HG03159 (cell line): ENCODE measurements at regions not wholly inside any gene's neighbourhood (a gene's known extent, or its start where the extent isn't known, plus 50 kb on each side); places are given as distances from the start of the nearest gene placed in this dataset.
A peak's percentile ranks its signal among the peaks of the same experiment; 100 is the strongest.
"Not testable (repeated sequence)": the region's sequence is repeated elsewhere in the genome, so short reads cannot be mapped to it uniquely, and the experiment has no call there.

Experiments used
- ATAC-seq: cut with Tn5 transposase; IDR thresholded peaks from one replicate; pipeline ENCODE4 v1.9.1; 2021; ENCODE audit warnings: mild to moderate bottlenecking, moderate library complexity; ENCODE audit not compliant: unreplicated experiment

DNA sequence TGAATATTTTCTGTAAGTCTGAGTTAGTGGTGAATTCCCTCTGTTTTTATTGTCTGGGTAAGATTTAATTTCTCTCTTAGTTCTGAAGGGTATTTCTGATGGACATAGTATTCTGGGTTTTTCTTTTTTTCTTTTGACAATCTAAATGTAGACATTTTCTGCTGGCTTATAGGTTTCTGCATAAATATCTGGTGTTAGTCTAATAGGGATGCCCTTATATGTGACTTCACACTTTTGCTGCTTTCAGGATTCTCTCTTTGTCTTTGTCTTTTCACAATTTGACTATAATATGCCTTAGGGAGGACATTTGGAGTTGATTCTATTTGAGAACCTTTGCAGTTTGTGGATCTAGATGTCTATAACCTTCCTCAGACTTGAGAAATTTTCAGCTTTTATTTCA lies 667.2 kb downstream of the EPHA7 start:
- no peak for ATAC-seq

DNA sequence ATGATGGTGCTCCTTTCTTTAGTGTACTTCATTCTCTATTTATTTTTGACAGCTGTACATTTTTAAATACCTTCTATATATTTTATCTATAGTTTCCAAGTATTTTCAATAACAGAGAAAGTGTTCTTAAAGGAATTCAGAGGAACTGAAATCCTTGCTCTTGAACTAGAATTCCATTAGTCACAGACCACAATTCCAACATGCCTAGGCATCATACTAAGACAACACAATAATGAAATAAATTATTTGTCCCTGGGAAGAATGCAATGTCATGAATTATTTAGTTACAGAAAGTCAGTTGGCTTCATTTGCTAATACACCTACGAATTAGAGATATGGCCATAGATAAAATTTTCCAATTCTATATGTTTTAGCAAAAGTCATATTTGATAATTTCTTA lies 671.2 kb downstream of the EPHA7 start:
- no peak for ATAC-seq

DNA sequence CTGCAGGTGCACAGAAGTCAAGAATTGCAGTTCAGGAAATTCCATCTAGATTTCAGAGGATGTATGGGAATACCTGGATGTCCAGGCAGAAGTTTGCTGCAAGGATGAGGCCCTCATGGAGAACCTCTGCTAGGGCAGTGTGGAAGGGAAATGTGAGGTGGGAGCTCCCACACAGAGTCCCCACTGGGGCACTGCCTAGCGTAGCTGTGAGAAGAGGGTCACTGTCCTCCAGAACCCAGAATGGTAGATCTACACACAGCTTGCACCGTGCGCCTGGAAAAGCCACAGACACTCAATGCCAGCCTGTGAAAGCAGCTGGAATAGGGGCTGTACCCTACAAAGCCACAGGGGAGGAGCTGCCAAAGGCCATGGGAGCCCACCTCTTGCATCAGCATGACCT lies 681.4 kb downstream of the EPHA7 start:
- no peak for ATAC-seq

DNA sequence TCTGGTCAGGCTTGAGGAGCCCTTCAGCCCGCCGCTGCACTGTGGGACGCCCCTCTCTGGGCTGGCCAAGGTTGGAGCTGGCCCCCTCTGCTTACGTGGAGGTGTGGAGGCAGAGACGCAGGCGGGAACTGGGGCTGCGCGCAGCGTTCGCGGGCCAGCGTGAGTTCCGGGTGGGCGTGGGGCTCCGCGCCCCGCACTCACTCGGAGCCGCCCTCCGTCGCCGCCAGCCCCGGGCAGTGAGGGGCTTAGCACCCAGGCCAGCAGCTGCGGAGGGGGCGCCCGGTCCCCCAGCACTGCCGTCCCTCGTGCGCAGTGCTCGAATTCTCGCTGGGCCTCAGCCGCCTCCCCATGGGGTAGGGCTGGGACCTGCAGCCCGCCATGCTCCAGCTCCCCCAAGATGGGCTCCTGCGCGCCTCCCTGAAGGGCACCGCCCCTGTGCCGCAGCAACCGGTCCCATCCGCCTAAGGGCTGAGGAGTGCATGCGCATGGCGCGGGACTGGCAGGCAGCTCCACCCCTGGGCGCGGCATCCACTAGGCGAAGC lies 695.9 kb downstream of the EPHA7 start:
- no peak for ATAC-seq

DNA sequence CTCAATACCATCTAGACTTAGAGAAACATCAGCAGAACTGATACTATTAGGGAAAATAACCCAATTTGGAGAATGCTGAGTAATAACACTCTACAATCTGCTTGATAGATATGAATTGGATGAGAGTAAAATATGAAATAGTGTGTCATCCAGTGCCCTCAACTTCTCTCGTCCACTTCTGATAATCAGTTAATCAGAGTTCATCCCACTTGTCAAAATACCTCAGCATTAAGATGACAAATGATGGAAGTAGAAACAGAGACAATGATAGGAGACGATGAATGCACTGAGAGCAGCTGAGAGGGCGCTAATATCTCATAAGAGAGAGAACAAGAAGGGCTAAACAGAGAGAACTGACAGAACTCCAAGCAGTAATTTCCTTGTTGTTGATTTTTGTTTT lies 699.6 kb downstream of the EPHA7 start:
- no peak for ATAC-seq

DNA sequence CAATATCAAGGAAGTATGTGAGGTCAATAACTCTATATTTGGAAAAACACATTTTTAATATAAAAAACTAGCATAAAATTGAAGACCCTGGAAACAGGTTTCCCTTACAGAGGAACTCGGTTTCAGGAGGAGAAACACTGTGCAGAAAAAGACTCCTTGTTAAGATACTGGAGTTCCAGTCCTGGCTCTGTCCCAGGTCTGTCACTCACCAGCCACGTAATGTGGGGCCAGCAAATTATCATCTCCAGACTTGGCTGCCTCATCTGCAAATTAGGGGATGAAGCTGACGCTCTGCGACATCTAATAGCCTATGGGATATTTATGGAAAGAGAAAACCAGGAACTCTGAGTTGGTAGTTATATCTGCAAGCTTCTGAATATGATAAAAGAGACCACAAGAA lies 702.7 kb downstream of the EPHA7 start:
- ATAC-seq, result no peak

DNA sequence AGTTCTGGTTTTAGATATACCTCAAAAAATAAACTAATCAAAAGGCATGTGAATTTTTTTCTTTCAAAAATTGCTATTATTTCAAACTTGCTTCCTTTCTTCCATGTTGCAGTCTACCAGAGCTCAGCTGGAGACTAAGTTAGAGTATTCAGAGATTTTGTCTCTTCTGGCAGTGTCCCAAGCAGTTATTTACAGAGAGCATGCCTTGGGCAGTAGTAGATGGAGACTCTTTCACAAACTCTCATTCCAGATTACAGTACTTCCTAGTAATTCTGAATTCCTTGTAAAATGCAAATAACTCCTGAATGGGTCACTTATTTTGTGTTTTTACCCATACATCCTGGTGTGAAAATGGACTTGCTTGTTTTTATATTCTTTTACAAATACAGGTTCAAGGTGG lies 703.4 kb downstream of the EPHA7 start:
- ATAC-seq, result no peak

DNA sequence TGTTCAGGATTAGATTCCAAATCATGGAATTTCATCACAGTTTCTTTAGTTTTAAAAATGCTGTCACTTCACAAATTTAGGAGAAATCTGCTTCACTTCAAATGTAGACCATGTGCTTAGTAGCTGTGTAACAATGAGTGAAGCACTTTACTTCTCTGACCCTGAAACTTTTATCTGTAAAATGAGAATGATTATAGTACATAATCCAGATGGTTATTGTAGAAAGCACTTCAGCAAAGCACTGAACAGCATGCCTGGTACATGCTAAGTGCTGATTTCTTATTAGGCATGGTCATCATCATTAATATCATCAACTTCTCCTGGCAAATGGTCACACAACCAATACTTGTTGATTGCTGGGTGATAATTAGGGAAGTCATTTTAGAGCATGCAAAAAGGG lies 705.0 kb downstream of the EPHA7 start:
- ATAC-seq, result no peak

DNA sequence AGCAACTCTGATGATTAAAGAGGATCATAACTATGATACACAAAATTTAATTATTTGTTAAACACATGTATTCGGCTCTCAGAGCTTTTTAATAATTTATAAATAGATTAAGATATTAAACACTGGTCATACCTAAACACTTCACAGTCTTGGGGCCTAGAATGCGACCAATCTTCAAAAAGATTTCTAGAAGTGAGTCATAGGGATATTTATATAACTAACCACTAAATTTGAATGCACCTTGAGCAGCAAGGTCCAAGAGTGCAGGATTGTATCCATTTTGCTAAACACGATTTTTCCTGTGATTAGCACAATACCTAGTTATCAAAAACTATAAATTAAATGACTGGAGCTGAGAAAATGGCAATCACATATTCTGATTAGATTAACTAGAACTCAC lies 709.3 kb downstream of the EPHA7 start:
- peak; percentile 88 for ATAC-seq

DNA sequence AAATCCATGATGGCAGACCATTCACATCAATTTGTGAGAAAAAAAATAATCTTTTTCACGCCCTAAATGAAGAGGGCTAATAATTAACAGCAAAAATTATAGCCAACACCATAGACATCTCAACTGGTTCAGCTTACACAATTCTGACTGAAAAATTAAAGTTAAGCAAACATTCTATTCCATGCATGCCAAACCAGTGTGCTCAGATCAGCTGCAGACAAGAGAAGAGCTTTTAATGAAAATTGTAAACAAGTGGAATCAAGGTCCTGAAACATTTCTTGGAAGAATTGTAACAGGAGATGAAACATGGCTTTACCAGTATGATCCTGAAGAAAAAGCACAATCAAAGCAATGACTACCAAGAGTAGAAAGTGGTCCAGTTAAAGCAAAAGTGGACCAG lies 710.4 kb downstream of the EPHA7 start:
- no peak for ATAC-seq

DNA sequence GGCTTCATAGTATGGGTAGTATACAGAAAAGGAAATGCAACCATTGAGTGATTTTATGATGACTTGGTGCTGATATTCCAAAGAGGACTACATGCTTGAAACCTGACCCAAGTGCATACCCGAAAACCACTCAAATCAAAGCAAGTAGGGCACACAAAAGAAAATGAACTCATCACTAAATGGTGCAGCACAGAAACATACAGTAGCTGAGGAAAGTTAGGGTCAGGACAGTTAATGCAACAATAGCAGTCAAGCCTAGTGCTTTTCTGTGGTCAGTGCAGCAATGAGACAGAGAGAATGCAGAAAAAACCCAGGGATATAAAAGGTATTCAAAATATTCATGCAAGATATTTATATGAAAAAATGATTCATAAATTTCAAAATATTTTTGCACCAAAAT lies 711.1 kb downstream of the EPHA7 start:
- no peak for ATAC-seq

DNA sequence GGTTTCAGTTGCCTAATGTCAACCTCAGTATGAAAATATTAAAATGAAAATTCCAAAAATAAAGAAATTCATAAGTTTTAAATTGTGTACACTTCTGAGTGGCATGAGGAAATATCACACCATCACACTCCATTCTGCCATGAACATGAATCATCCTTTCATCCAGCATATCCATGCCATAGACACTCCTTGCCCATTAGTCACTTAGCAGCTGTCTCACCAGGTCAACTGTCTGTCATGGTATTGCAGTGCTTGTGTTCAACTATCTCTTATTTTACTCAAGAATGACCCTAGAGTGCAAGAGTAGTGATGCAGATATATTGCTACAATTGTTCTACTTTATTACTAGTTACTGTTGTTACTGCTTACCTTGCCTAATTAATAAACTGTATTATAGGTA lies 712.4 kb downstream of the EPHA7 start:
- no peak for ATAC-seq

DNA sequence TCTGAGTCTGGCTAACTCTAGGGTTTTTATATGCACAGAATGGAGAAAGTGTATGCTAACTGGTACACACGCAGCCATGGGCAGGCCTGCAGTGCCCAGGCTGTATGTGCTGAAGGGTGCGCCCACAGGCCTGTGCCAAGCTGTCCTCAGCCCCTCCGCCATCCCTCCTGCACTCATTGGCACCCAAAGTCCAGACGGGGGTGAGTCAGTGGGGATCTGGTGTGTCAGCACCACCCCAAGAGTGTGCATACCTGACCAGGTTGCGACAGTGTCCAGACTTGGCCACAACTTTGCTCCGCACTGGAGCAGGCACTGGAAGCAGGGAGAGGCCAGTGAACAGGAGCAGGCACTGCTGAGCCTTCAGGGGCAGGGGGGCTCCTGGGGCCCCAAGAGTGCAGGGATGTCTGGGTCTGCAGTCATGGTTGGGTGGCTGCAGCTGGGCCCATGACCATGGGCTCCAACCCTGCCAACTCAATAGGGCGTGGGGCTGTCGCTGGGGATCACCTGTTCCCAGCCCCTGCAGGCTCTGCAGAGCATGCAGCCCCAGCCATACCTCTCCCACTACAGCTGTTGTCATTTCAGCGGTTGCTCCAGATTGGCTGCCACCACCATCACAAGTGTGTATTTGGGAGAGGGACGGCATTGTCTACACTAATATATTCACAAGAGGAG lies 717.8 kb downstream of the EPHA7 start:
- no peak for ATAC-seq

DNA sequence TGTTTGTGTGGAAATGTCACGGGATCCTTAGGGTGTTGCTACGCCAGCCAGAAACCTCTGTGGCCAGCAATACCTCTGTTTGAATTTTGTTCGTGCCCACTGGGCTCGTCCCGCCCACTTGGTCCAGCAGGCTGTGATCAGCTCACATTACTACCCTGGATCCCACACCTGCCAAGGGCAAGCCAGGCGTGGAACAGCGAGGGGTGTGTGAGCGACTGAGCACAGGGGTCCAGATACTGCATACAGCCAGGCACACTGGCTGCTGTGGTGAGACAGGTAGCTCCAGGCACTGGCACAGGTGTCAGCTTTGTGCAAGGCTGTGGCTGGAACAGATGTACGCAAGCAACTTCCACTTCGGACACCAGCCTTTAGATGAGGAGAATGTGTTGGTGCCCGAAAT lies 718.9 kb downstream of the EPHA7 start:
- no peak for ATAC-seq

DNA sequence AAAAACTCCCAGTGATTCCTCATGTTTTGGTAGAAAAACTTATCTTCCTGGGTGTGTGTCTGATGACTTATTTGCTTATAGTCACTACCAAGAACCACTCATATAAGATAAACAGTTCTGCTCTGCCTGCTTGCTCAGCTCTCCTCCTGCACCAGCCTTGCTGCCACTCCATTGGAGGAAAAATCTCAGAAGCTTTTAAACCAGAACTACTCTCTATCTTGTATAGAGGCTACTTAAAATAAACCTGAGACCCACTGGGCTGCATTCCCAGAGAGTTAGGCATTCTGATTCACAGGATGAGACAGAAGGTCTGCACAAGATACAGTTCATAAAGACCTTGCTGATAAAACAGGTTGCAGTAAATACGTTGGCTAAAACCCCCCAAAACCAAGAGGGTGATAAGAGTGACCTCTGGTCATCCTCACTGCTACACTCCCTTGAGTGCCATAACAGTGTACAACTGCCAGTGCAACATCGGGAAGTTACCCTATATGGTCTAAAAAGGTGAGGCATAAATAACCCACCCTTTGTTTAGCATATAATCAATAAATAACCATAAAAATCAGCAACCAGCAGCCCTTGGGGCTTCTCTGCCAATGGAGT lies 728.3 kb downstream of the EPHA7 start:
- ATAC-seq, result no peak

DNA sequence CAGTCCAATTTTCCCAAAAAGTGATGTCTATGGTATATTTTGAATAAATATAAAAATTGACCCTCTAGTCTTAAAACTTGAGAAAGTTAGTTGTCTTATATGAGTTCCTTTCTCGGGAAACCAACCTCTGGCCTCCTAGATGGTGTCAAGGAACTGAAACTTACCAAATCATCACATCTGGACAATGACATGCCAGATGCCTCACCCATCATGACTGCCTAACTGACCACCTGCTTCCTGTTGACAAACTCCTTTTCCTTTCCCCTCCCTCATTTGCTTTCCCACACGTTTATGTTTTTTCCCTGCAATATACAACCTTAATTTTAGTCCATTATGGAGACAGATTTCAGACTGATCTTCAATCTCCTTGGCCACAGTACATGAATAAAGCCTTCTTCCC lies 731.0 kb downstream of the EPHA7 start:
- ATAC-seq, result no peak

DNA sequence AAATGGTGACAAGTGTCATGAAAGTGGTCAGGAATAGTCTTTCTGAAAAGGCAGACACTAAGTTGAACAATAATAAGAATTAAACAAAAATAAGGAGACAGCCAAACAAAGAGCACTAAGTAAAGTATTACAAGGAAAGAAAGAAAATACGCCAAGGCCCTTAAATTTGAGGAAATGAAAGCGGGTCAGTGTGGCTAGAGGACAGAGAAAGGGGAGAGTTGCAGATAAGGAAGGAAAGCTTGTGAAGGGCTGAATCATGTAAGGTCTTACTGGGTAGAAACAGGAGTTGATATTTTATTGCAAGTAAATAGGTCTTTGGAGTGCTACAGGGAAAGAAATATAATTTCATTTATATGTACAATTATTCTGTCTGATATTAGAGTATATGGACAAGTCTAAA lies 732.1 kb downstream of the EPHA7 start:
- no peak for ATAC-seq

DNA sequence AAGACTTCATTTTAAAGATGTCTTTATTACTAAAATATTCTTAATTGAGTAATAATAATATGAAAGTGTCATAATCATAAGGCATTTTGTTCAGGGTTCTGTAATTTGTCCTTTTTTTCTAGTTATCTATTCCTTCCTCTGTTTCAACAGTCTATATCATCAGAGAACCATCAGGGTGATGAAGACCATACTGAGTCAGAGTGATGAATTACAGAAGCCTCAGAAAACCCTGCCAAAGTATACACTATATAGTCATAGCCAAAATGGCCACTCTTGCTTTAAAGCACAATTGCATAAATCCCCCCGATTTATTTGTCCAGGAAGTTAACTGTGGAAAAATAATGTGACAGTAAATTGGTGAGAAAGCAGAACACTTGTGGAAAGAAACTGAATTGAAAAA lies 735.0 kb downstream of the EPHA7 start:
- ATAC-seq, result no peak

DNA sequence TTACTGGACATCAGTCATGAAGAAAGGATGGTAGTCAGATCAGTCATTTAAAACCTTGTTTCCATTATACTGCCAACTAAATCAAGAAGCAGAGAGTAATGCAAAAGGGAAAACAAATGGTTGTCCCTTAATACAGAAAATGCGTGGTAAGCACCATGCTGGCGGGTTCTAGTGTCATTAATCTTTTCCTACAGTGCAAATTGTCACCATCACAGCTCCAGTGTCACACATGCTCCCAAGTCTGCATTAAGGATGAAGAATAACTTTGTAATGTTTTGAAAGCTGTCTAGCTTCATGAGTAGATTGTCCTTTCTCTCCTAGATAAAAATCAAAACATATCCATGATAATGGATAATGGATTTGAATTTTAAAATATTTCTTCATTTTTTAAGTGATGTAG lies 735.6 kb downstream of the EPHA7 start:
- no peak for ATAC-seq

DNA sequence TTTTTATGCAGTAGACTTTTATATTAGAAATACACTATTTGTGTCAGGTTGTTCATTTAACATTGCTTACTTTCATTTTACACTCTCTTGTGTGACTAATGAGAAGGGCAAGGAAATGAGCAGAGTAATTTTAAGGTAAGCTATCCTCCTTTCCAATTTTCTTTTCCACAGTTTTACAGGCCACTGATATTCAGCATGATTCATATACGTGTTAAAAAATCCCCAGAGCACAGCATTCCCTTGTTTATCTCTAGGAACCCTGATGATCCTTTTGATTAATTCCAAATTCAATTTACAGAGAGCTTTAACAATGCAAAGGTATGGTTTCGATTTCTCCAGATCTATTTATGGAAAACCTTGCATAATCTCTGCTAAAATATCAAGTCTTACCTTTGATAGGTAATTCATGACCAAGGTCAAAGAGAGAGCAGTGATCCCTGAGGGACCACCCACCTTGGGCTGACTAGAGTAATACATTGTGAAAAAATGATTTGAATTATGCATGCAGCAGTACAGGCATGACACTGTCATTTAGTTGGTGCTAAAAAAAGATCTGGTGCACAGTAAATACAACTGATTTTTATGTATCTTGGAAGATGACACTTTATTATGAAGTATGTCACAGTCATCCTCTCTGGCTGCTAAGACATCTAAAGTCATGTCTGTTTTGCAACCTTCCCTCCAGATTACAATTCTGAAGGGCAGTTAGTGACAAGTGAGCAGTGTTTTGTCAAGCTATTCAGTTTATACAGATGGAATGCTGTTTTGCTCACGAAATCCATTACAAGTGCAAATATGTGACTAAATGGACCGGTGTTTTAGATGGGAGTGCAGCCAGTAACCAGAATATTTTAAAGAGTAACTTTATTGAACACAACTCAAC lies 736.6 kb downstream of the EPHA7 start:
- no peak for ATAC-seq

DNA sequence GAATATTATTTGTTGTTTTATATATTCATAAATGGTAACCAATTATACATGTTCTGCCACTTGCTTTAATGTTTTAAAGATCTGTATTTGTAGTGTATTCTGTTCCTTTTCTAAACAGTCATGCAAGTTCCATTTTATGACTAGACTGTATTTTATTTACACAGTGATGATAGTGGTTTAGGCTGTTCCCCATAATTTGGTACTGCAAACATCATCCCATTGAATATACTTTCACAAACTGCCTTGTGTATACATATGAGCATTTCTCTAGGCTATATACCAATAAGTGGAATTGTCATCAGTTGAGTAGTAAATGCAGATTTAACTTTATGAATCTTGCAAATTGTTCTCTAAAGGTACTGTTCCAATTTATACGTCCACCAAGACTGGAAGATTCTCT lies 738.0 kb downstream of the EPHA7 start:
- no peak for ATAC-seq

DNA sequence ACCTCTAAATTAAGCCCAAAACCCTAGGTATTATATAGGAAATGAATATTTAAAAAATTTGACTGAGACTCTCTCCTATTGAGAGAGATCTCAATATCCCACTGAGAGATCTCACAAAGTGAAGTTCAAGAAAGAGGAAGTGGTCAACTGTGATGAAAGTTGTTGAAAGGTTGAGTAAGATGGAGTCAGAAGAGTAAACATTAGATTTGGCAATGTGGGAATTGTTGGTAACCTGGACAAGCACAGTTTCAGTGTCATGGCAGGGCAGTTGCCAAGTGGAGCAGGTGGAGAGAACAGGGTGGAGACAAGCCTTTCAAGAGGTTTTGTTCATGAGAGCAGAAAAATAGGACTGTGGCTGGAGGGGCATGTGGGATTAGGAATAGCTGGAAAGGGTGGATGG lies 747.9 kb downstream of the EPHA7 start:
- not testable (repeated sequence) for ATAC-seq
